ENCODE measurements at regions not wholly inside any gene's neighbourhood (a gene's known extent, or its start where the extent isn't known, plus 50 kb on each side); places are given as distances from the start of the nearest gene placed in this dataset.

- TF ChIP-seq POLR2A (IDR thresholded peaks at IDR 0.05), result no peak
- TF ChIP-seq CTCF (IDR thresholded peaks at IDR 0.05), result no peak
These were observed 403.7 kb upstream of the EPHA5 start for GRCh38 chr4:66073961-66074360.
